22Rv1 (cell line): ENCODE measurements at regions not wholly inside any gene's neighbourhood (a gene's known extent, or its start where the extent isn't known, plus 50 kb on each side); places are given as distances from the start of the nearest gene placed in this dataset.

ENCODE experiments used
- H3K27ac ChIP-seq: fragments of 450-650 bp; 2 replicates; pipeline ENCODE4 v1.5.1; 2017
- ZFX ChIP-seq: fragments of 450-650 bp; IDR thresholded peaks from 2 replicates; pipeline ENCODE4 v1.6.1; 2017; ENCODE audit warnings: antibody characterized with exemption, borderline replicate concordance
- TF ChIP-seq, protein P1 (sequence below): fragments of 450-650 bp; IDR thresholded peaks from 2 replicates; pipeline ENCODE4 v1.5.1; 2017; ENCODE audit warnings: mild to moderate bottlenecking

DNA sequence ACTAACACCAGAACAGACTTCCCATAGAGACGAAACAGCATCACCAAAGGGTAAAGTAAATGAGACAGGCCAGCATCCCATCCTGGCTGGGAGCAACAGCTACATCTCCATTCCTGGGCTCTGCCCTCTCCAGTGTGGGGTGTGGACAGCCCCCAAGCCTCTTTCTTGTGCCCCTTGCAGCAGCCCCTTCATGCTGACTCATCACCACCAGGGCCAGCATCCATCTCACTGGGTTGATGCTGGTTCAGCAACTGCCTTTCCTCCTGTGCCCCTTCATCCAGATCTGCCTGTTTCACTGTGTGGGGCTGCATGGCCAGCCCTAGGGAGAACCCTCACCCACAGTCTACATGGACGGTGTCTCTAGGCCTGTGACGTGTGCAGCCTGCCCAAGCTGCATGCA, 569.1 kb upstream of the TBX3 start:
- no peak for TF ChIP-seq ZFX
- TF ChIP-seq, protein P1, sequence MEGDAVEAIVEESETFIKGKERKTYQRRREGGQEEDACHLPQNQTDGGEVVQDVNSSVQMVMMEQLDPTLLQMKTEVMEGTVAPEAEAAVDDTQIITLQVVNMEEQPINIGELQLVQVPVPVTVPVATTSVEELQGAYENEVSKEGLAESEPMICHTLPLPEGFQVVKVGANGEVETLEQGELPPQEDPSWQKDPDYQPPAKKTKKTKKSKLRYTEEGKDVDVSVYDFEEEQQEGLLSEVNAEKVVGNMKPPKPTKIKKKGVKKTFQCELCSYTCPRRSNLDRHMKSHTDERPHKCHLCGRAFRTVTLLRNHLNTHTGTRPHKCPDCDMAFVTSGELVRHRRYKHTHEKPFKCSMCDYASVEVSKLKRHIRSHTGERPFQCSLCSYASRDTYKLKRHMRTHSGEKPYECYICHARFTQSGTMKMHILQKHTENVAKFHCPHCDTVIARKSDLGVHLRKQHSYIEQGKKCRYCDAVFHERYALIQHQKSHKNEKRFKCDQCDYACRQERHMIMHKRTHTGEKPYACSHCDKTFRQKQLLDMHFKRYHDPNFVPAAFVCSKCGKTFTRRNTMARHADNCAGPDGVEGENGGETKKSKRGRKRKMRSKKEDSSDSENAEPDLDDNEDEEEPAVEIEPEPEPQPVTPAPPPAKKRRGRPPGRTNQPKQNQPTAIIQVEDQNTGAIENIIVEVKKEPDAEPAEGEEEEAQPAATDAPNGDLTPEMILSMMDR = no peak
- H3K27ac ChIP-seq = no peak overlapping the region

DNA sequence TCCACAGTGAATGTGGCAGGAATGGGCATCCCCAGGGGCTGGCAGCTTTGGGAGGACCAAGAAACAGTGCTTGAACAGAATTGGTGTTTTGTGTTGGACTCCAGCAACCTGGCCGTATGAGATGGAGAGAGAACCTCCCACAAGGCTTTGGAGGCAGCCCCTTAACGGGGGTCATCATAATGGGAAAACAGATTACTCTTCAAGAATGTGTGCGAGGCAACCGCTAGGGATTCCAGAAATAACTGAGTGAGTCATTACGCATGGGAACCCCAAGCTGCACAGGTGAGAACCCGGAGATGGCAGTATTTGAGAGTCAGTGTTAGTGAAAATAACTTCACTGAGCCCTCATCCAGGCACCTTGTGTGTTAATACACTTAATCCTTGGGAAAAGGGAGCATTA, 567.8 kb upstream of the TBX3 start:
- TF ChIP-seq, protein P1 = no peak
- TF ChIP-seq ZFX = no peak

DNA sequence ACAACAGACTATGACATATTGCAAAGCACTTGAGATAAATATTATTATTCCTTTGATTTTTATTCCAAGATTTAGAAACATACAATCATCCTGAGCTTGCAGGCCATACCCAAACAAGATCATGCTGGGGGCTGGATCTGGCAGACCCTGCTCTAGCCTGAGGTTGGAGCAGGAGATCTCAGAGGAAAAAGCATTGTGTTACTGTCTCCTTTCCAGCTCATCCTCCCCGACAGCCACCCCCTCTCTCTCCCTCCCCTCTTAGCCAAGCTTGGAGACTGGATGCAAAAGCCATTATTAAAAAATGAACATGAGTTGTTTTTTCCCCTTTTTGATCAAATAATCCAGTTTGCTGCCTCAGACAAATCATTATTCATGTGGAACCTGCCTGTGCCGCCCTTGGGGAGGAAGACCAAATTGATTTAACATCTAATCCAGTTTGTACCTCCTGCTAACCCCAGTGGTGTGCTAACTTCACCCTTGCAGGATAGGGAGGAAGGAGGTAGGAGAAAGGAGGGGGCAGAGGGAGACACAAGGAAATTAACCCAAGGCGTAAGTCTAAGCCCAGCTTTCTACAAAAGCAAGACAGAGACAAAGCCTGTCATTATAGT, 565.8 kb upstream of the TBX3 start:
- H3K27ac ChIP-seq = no peak overlapping the region
- TF ChIP-seq ZFX = no peak
- TF ChIP-seq, protein P1 = no peak

More for the DNA sequence above, 567.8 kb upstream of the TBX3 start:
- H3K27ac ChIP-seq = no peak overlapping the region

DNA sequence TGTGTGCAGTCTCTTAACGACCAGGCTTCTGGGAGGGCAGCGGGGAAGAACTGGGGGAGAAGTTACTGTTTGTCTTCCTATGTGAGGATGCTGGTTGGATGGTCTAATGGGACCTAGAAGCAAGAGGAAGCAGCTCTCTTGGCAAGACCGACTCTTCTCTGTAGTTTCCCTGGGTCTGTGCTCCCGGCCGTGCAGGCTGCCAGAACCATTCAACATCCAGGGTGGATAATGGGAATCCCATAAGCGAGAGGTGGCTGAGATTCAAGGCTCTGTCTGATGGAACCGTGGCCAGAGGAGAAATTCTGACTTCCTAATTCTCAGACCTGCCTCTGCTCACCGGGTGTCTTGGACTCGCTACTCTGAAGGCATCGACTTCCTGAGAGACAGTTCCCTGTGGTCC, 561.0 kb upstream of the TBX3 start:
- TF ChIP-seq, protein P1 = no peak
- TF ChIP-seq ZFX = no peak
- H3K27ac ChIP-seq = no peak overlapping the region

DNA sequence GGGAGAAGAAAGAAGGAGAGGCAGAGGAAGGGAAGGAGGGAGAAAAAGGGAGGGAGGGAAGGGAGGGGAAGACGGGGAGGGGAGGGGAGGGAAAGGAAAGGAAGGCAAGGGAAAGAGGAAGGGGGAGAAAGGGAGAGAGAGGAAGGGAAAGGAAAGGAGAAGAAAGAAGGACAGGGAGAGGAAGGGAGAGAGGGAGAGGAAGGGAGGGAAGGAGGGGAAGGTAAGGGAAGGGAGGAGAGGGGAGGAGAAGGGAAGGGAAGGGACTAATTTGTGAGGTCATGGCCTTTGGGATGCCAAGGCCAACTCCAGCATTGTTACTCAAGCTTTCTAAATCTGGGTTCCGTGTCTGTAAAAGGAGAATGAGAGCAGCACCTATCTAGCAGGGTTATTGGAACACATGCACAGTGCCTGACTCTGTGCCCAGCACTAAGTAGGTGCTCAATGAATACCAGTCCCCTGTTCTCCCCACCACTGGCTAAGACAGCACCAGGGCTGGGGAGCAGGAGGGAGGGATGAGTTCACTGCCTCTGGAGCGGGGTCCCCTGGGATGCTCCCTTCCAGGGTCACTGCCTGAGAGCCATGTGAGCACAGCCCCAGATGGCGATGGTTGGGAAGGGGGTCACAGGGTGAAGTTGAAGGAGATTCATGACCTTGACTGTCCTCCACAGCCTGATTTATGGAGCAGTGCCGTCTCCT, 560.1 kb upstream of the TBX3 start:
- H3K27ac ChIP-seq = no peak overlapping the region
- no peak for TF ChIP-seq ZFX
- TF ChIP-seq, protein P1 = no peak

DNA sequence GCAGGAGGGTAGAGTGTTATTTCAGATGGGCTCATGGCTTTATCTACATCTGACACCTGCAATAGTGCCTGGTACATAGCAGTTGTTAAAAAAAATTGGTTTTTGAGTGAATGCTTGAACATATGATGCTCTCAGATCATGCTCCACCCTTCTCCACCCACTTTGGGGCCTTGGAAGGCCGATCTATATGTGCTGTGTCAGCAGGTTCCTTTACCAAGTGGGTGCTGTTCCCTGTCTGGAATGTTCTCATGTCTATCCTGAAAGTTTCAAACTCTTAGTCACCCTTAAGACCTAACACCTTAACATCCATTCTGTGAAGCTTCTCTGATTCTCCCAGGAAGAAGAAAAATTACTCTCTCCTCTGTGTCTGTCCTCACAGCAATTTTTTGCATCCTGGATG, 556.3 kb upstream of the TBX3 start:
- no peak overlapping the region for H3K27ac ChIP-seq
- no peak for TF ChIP-seq ZFX
- TF ChIP-seq, protein P1 = no peak

DNA sequence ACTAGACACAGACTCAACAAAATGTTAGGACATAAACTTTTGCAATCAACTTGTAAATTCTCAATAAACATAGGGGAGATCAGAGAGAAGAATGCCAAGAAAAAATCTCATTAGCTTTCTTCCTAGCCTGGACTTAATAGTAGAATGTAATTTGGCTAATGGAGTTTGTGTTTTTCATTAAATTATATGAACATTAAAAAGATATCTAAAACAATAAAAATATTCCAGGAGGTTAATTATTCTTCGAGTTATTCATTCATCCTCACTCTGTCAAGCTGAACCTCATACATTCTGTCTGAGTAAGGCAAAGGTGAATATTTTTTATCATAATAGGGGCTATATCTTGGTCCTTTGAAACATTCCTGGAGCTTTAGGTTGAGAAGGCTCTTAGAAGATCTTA, 551.9 kb upstream of the TBX3 start:
- TF ChIP-seq, protein P1 = no peak
- no peak for TF ChIP-seq ZFX
- H3K27ac ChIP-seq = no peak overlapping the region
